HG03139 (cell line): ENCODE measurements at regions not wholly inside any gene's neighbourhood (a gene's known extent, or its start where the extent isn't known, plus 50 kb on each side); places are given as distances from the start of the nearest gene placed in this dataset.

Source experiments
- ATAC-seq: cut with Tn5 transposase; IDR thresholded peaks from one replicate; pipeline ENCODE4 v1.9.1; 2021; ENCODE audit not compliant: unreplicated experiment

DNA sequence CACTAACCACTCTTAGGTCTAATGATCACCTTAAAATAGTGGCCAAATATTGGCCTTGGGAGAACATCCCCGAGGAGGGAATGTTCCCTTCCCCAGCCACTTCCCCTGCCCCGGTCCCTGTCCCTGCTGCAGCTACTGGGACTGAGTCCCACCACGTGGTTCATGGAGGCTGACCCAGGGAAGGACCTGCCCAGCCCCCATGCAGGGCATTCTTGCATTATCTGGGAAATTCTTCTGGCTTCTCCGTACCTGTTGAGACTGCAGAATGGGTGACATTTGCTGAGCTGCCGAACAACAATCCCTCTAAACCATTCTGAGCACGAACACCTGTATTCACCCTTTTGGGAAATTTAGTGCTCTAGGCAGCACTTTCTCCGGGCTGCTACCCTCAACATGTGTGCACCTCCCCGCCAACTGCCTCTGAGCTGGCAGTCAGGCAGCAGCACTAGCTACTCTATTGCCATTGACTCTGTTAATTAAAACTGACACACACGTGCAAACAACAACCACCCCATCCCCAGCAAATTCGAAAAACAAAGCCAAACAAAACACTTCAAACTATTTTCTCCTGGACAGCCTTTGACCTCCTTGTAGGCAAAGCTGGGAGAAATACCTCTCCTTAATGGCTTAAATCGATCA lies 567.4 kb upstream of the MKI67 start:
- ATAC-seq: no peak

DNA sequence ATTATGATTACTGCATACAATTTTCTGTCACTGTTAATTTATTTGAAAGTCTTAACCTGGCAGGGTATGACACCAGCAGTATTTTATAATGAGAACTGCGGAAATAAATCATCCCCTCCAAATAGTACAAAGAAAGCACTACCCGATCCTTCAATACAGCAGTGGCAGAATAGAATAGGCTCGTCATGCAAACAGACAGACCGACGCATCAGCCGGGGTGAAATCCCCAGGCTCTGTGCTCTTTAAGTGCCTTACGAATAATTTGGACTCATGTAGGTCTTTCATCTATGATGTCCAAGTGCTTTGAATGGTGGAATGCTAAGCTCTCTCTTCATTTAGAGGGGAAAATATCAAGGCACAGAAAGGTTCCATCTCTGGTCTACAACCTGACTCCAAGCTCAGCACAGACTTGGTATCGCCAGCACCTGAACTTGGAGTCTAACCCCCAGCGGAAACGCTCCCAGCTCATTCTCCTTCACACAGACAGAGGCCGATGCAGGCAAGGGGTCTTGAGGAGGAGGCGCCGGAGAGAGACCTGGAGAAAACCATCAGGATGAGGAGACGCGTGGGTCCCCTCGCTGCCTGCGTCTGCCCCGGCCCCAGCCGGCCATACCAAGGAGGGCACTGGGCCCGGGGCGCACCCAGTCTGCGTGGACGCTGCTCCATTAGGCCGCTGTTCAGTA lies 568.1 kb upstream of the MKI67 start:
- no peak for ATAC-seq

DNA sequence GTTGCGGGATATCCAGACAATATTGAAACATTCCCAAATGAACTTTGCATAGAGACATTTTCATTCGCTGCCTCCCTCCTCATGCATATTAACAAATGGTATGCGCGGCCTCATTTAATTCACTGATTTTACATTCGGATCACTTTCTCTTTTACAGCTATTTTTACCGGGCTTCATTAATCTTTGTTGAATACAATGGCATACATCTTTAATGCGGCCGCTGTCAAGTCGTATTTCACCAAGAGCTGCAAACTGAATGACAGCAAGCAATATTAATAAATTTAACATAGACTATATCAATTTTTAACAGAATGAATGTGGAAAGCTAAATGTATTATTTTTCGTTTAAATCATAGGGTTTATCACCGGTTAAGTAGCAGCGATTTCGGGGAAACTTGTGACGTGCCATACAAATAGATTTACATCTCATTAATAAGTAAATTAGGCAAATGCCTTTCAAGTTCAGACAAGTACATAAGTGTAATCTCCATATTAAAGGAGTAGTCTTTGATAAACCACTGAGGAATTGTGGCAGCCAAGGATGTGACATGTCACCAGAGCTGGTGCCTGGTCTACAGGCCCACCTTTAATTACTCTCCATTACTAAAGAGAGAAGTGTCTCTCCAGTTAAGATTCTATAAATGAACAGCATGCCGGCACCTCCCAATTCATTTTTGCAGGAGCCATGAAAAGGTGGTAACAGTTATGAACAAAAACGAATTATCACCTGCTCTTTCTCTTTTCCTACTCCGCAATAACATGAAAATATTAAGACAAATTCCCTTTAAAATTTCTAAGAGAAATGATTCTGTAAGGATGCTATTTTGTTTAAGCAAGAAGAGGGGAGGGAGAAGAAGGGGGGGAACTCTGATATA lies 568.9 kb upstream of the MKI67 start:
- ATAC-seq: no peak

DNA sequence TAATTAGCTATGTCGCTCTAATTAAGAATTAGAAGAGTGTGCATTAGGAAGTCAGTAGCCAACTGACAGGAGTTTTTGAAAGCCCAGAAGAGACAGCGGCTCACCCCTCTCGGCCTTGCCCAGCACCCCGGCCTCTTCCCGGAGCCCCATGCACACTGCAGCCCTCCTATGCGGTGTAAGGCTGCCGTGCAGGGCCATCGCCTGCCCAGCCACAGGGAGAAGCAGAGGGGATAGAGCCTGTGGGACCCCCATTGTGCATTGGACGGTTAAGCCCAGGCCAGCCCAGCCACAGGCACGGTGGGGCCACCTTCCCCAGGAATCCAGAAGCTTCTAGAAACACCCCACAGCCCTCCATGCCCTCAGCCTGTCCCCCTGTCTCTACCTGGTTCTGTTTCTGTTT lies 569.7 kb upstream of the MKI67 start:
- no peak for ATAC-seq

DNA sequence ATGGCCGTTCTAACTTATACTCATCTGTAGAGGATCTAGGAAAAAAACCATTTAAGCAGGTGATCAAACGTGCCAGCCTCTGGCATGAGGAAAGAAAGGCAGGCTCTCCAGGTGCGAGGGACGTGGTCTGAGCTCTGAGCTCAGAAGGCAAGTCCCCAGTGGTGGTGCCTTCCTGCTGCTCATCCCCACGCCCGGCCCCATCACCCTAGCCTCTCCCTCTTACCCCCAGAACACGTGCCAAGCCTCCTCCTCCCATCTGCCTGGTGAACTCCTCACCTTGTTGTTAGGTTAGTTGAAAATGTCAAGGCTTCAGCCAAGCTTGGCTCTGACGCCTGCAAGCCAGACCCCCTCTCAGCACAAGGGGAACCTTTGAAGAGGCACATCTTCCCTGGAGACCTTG lies 571.2 kb upstream of the MKI67 start:
- no peak for ATAC-seq

DNA sequence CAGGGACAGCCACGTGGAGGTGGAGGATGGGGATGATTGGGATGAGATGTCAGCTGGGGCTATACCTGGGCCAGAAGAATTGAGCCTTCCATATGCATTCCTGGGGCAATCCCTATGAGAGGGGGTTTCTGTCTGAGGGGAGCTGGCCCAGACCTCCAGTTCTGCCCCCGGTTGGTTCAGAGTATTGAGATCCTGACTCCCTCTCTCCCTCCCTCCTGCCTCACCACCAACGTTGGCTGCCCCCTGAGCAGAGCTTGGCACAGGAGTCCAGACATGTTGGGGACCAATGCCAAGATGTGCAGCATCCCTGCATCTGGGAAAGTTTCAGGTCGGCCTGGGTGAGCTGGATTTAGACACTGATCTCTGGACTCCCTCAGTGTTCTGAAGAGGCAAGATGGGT lies 575.2 kb upstream of the MKI67 start:
- no peak for ATAC-seq

DNA sequence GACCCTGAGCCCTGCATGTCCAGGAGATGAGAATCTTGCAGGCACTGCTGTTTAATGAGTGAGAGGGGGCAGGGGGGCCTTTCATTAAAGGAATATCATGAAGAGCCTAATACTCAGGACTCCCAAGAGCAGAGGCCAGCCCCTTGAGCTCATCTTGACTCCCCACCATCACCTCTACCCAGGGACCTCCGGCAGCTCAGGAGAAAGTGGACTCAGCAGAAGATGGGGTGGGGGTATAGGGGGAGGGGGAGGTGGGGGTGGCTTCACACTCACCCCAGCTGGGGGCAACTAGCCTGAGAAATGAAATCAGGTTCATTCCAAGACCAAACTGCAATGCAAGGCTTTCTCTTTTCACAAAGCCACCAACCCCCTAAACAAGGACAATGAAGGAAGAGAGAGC lies 575.6 kb upstream of the MKI67 start:
- no peak for ATAC-seq

DNA sequence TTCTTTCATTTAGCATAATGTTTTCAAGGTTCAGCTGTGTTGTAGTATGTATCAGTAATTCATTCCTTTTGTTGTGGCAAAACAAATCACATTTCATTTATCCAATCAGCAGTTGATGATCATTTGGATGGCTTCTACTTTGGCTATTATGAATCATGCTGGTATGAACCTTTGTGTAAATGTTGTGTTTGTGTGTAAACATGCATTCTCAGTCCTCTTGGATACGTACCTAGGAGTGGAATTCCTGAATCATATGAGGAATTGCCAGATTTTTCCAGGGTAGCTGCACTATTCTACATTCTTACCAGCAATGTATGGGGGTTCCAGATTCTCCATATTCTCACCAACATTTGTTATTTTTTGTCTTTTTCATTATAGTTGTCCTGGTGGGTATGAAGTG lies 578.5 kb upstream of the MKI67 start:
- no peak for ATAC-seq

DNA sequence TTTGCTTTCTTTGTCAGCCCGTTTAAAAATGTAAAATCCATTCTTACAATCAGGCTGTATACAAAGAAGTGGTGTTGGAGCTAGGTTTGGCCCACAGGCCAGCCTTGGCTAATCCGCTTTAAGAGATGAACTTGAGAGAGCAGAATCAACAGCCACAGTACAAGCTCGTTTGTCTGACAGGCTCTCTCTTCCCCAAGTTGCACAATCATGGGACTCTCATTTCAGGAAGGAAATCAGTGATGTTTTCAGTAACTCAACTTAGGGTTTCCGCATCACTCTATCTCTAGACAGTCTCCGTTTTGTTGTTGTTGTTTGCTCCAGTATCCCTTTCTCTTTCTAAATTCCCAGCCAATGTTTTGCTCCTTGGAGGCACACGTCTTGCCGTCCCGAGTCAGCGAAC lies 582.0 kb upstream of the MKI67 start:
- no peak for ATAC-seq

DNA sequence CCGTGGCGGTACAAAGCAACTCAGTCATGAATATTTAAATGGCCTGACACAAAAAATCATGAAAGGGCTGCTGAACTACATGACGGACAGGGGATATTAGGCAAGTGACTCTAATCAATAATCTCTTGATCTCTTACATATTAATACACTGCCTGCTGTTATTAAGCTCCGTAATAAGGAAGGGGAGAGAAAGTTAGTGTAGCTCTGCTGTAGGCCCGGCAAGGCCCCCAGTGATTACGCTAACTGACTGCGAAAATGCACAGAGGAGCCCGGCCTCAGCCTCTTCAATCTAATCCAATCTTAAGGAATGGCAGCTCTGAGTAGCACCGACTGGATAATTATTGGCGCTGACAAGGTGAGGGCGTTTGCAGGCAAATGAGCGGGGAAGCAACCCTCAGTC lies 583.5 kb upstream of the MKI67 start:
- ATAC-seq: no peak

DNA sequence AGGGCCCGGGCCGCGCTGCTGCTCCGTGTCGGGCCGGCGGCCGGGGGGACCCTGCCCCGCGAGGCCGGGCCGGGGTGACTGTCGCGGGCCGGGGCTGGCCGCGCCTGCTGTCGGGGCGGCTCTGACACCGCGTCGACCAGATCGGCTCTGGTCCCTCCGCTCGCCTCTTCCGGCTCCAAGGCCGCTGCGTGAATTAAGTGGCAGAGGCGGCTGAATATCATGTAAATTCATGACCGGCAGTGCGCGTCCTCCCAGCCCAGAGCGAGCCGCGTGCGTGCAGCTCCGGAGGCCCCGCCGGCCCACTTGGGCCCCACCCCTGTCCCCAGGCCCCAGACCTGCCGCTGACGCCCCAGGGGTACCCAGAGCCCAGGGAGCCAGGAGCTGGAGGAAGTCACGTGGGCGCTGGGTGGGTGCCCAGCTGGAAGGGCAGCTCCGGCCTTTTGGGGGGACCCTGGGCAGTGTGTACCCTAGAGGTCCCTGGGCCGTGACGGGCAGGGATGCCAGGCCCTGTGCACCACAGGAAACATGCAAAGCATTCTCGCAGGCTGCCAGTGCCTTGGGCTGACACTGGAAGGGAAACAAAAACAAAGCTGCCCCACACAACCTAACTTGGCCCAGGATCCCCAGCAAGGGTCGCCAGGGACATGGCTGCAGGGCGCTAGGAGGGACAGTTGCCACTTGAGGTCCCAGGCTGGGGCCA lies 584.0 kb upstream of the MKI67 start:
- no peak for ATAC-seq

DNA sequence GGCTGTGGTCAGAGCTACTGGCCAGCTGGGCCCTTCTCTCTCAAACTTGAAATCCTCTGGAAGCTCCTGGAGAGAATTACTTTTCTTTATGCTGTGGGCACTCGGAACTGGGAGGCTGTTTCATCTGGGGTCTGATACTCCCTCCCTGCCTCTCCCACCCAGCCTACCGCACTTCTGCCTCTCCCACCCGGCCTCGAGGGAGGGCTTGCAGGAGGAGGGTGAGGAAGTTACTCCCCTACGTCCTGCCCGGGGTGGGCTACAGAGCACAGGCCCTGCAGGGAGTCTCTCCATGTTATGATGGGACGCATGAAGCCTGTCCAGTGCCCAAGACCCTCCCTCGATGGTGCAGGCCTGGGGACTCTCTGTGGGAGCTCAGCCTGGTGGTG lies 584.6 kb upstream of the MKI67 start:
- no peak for ATAC-seq

DNA sequence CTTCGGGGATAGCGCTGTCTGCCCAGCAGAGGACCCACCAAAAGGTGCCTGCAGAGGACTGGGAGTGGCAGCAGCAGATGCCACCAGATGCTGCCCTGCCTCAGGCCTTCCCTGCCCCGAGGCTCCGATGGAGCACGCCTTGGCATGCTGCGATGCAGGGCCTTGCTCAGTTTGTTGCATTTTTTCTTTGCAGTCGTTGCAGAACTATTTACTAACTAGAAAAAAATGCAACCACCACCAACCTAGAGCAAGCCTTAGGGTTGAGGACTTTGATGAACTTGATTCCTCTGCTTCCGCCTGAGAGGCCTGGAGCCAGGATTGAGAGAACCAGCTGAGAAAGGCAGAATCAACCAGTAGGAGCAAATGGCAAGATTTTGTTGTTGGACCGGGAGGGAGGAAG lies 585.6 kb upstream of the MKI67 start:
- ATAC-seq: no peak

DNA sequence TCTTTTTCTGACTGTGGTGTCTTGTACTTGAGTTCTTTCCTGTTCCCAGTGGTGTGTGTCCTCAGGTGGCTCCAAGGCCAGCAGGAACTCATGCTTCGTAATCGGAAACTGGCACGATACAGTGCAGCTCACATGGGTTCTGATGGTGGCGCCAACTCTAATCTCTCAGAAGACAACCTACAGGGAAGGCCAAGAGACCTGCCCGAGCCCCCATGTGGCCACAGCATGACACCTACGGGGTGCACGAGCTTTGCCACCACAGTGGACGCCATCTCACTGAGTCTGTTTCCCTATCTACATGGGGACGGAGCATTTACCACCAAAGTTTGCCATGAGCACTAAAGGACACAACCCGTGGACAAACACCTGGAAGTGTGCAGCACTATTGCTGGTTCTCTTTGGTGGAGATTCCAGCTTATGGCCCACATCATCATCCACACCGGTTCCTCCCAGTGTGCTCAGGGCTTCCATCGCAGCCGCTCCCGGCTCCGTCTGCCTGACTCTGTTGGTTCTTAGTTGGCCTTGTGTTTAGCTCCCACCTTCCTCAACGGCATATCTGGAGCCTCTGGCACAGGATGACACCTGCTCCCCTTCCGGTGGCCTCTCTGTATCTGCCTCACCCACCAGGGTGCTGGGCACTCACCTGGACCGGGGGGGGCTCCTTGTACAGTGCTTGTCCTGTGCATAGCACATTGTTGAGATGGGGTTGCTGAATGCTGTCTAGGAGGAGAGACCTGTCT lies 586.6 kb upstream of the MKI67 start:
- no peak for ATAC-seq

DNA sequence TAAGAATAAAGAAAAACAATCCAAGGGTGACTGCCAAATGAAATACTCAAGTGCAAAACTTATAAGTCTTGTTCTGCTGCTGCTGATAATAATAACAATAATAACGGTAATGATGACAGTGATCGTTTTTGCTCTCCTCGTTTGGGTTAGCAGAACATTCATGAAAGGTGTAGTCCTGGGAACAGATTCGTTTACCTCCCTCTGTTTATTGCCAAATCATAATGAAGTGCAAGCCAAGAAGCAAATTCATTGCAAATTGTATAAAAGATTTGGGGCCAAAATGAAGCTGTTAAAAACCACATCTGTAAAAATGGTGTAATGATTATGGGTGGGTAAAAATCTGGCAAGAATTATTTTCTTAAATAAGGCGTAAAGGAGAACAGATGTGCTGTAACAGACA lies 587.2 kb upstream of the MKI67 start:
- no peak for ATAC-seq

DNA sequence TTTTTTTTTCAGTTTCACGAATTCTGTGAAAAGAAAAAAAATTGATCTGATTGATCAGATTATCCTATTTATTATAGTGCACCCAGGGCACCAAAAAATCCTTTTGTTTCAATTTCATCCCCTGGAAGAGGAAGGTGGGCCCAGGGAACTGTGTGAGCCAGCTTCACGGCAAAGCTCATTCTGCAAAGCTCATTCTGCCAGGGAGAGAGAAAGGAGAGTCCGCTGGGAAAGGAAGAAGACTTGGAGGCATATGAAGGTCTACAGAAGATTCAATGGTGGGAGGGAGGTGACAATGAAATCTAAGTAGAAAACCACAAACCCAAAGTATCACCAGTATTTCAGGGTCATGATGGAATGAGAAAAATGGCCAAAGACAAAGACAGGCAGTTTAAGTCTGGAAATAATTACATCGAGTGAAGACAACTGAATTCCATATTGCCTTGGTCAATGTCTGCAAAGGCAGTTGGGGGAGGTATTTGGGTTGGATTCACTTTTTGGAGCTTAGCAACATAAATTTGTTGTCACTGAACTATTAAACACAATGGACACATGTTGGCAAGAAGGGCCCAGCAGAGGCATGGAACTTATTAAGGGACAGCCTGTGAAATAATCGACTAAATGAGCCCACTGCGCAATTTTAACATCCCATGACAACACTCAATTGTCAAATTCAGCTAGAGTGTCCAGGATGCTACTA lies 587.8 kb upstream of the MKI67 start:
- no peak for ATAC-seq

DNA sequence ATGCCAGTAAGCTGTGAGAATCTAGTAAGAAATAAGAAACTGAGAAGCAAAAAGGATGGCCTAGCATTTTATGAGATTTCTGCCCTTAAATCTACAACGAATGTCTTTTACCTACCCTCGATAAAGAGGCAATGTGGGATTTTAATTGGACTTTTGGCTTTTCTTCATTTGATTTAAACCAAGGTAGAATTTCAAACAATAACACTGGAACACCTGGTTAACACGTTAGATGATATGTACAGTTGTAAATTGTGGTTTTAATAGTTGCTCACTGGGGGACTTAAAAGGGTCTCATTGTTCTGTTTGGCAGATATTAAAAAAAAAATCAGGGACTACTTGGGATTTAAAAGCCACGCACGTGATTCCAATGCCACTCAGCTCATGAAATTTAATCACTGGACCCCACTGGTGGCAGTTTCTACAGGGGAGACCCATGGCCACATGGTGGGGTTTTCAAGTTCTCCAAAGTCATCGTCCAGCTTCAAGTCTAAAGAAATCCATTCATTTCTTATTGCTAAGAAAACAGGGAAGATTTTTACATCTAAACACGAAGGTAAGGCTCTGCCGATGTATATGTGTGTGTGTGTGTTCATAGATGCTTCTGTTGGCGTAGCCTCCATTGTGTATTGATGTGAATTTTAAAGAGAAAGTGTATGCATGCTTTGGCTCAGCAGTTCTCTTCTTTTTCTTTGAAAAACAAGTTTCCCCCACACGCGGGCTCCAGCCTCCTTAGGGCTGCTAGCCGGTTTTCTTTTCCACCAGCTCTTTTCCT lies 588.6 kb upstream of the MKI67 start:
- ATAC-seq: no peak

DNA sequence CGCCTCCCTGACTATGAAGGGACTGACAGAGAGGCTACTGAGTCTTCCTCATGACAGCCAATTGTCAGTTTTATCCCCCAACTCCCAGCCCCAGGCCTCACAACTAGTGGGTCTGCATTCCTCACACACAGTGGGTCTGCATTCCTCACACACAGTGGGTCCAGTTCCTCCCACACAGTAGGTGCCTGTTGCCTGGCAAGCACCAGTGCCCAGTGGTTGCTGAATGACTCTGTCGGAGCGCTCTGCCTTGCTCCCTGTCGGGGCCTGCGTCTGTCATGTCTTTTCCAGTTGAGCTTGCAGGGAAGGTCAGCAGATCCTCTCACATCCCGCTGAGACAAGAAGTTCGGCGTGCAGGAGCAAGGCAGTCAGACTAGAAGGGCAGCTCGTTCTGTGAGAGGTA lies 590.0 kb upstream of the MKI67 start:
- no peak for ATAC-seq

DNA sequence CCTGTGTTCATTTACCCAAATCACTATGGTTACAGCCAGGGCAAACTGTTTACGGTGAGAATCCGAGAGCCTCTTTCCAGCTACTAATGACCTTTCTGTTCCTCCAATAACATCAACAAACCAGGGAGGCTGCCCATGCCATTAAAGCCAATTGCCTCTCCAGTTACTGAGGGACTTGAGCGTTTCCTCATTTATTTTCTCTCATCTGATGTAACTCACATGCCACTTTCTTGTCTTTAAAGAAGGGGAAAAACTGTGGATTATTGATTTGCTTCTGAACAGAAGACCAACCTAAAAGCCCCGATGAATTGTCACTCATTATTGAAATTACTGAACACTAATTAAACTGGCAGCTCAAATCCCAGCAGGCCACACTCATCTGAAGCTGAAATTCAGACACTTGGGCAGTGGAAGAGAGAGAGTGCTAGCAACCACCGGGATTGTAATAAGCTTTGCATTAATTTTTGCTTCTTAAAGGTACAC lies 595.8 kb upstream of the MKI67 start:
- no peak for ATAC-seq
